Thoracic aorta (tissue), 2 donors: ENCODE measurements at regions not wholly inside any gene's neighbourhood (a gene's known extent, or its start where the extent isn't known, plus 50 kb on each side); places are given as distances from the start of the nearest gene placed in this dataset.

Experiments
- ATAC-seq: fragments of 150-250 bp; one replicate; pipeline ENCODE4 v1.8.0; 2017; ENCODE audit warnings: low read depth; ENCODE audit not compliant: insufficient number of reproducible peaks, low FRiP score
- DNase-seq: peaks from one replicate; pipeline ENCODE4 v3.0.0-alpha.2; 2020; ENCODE audit warnings: low spot score
- H3K27ac ChIP-seq, 2 donors: fragments of 200-600 bp; sonication (generic); 1 replicate in 1 of 2; 2 replicates in 1 of 2; pipeline ENCODE4 v1.5.1; 2016; ENCODE audit warnings: mild to moderate bottlenecking in 2 of 2, moderate library complexity in 2 of 2
- H3K27me3 ChIP-seq: fragments of 200-600 bp; sonication (generic); replicated peaks from 2 replicates; pipeline ENCODE4 v1.6.0; 2016; ENCODE audit warnings: mild to moderate bottlenecking; ENCODE audit not compliant: insufficient read depth
- H3K36me3 ChIP-seq: fragments of 200-600 bp; sonication (generic); one replicate; pipeline ENCODE4 v1.5.1; 2016
- H3K4me1 ChIP-seq, 2 donors: fragments of 200-600 bp; sonication (generic); 1 replicate in 1 of 2; 2 replicates in 1 of 2; pipeline versions ENCODE4 v1.5.1 to v1.6.0; 2016; ENCODE audit warnings: low read depth in 2 of 2, mild to moderate bottlenecking in 1 of 2; ENCODE audit not compliant: control insufficient read depth in 1 of 2
- H3K4me3 ChIP-seq: fragments of 200-600 bp; sonication (generic); 2 replicates; pipeline ENCODE4 v1.5.1; 2016; ENCODE audit warnings: mild to moderate bottlenecking
- H3K9me3 ChIP-seq: fragments of 200-600 bp; sonication (generic); 2 replicates; pipeline ENCODE4 v1.5.1; 2016
- TF ChIP-seq, protein P1 (sequence below): fragments of 200-600 bp; sonication (generic); IDR thresholded peaks from one replicate; pipeline ENCODE4 v1.5.1; 2019; ENCODE audit warnings: antibody characterized with exemption

DNA sequence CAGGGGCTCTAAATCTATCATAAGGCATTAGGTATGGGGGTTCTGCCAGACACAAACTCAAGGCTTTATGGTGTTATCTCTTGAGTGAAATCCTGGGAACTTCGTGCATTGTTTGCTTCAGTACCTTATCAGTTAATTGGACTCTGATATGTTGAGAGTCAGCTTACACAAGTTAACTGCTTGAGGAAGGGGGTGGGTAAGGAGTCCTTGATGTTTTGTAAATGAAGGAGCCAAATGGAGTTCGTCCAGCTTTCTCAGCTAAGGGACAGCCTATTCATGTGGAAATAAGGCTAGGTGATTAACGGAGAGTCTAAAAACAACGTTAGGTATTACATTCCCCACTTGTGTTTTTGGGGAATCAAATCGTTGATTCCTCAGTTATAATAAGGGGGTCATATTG, 157.4 kb downstream of the TRIM27 start:
- Histone ChIP-seq H3K9me3 (no peaks in the 10 kb centered on the region), H3K27ac (no peak overlapping the region), H3K4me3 (no peak overlapping the region), H3K27me3 (no peaks in the 10 kb centered on the region), H3K36me3 (no peaks in the 10 kb centered on the region), H3K4me1 (no peaks in the 10 kb centered on the region)
- ATAC-seq (no peak), DNase-seq (no peak)
- TF ChIP-seq, protein P1, sequence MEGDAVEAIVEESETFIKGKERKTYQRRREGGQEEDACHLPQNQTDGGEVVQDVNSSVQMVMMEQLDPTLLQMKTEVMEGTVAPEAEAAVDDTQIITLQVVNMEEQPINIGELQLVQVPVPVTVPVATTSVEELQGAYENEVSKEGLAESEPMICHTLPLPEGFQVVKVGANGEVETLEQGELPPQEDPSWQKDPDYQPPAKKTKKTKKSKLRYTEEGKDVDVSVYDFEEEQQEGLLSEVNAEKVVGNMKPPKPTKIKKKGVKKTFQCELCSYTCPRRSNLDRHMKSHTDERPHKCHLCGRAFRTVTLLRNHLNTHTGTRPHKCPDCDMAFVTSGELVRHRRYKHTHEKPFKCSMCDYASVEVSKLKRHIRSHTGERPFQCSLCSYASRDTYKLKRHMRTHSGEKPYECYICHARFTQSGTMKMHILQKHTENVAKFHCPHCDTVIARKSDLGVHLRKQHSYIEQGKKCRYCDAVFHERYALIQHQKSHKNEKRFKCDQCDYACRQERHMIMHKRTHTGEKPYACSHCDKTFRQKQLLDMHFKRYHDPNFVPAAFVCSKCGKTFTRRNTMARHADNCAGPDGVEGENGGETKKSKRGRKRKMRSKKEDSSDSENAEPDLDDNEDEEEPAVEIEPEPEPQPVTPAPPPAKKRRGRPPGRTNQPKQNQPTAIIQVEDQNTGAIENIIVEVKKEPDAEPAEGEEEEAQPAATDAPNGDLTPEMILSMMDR, result no peak

- H3K4me1 ChIP-seq, result no peaks in the 10 kb centered on the region
- H3K4me3 ChIP-seq, result no peak overlapping the region
- ATAC-seq (no peak), DNase-seq (no peak)
- no peaks in the 10 kb centered on the region for H3K36me3 ChIP-seq
- TF ChIP-seq, protein P1, result no peak
- H3K27ac ChIP-seq, result no peak overlapping the region
- H3K27me3 ChIP-seq, result no peaks in the 10 kb centered on the region
- H3K9me3 ChIP-seq, result no peaks in the 10 kb centered on the region
Observed at GRCh38 chr6:28767133-28767532, 156.7 kb downstream of the TRIM27 start.

DNA sequence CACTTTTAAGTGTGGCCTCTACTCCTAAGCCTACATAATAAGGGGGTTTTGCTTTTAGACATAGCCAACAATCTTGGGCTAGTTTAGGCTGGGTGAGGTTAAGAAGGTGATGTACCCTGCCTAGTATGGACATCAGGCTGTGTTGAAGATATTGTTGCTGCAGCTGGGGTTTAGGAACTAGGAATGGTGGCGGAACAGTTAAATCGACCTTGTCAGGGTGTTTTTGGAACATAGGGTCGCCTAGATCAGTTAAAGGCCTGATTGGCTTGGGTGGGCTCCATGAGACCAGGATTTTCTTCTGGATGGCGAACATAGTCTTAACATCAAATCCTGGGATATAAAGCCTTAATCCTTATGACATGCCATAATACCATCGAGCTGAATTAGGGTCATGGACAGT, 156.1 kb downstream of the TRIM27 start:
- DNase-seq (no peak), ATAC-seq (no peak)
- Histone ChIP-seq H3K4me1 (no peaks in the 10 kb centered on the region), H3K9me3 (no peaks in the 10 kb centered on the region), H3K4me3 (no peak overlapping the region), H3K27ac (no peak overlapping the region), H3K27me3 (no peaks in the 10 kb centered on the region), H3K36me3 (no peaks in the 10 kb centered on the region)
- TF ChIP-seq, protein P1, result no peak

- TF ChIP-seq, protein P1, result no peak
- Histone ChIP-seq H3K27ac (no peak overlapping the region), H3K4me1 (no peaks in the 10 kb centered on the region), H3K27me3 (no peaks in the 10 kb centered on the region), H3K36me3 (no peaks in the 10 kb centered on the region), H3K4me3 (no peak overlapping the region), H3K9me3 (no peaks in the 10 kb centered on the region)
- DNase-seq (no peak), ATAC-seq (no peak)
Observed at GRCh38 chr6:28768187-28768913, 155.4 kb downstream of the TRIM27 start.

GRCh38 chr6:28769626-28770402, 154.0 kb downstream of the TRIM27 start:
- DNase-seq (no peak), ATAC-seq (no peak)
- Histone ChIP-seq H3K36me3 (no peaks in the 10 kb centered on the region), H3K9me3 (no peaks in the 10 kb centered on the region), H3K4me3 (no peak overlapping the region), H3K27ac (no peak overlapping the region), H3K4me1 (no peaks in the 10 kb centered on the region), H3K27me3 (peaks cover 10% of the 10 kb centered on the region)
- TF ChIP-seq, protein P1, result no peak
